A673 (cell line): ENCODE measurements at regions not wholly inside any gene's neighbourhood (a gene's known extent, or its start where the extent isn't known, plus 50 kb on each side); places are given as distances from the start of the nearest gene placed in this dataset.

Experiments
- BruUV-seq: library from RNA; stranded (reverse); fragments of 400-500 nt; replicated peaks from 2 replicates; lab custom pipeline; 2021; lab: Mats Ljungman, UMichigan
- CTCF ChIA-PET: fragments of 300-600 bp; sonication (Branson Sonifier 250); formaldehyde crosslinking; loops from one replicate; lab custom pipeline; 2022; ENCODE audit warnings: antibody characterized with exemption; lab: Charles Lee
- POLR2A ChIA-PET: fragments of 300-600 bp; sonication (Branson Sonifier 250); formaldehyde crosslinking; loops from one replicate; lab custom pipeline; 2022; ENCODE audit warnings: antibody characterized with exemption; ENCODE audit not compliant: low non-redundant PET; lab: Charles Lee
- DNase-seq: peaks from one replicate; pipeline ENCODE4 v3.0.0-alpha.2; 2015; ENCODE audit warnings: low spot score
- H3K27ac ChIP-seq: fragments of 200-600 bp; sonication (generic); 2 replicates; pipeline ENCODE4 v1.5.1; 2016; ENCODE audit warnings: mixed run types, low read depth, mild to moderate bottlenecking, mixed read lengths, antibody characterized with exemption, low read length; ENCODE audit not compliant: poor library complexity, severe bottlenecking
- H3K27me3 ChIP-seq: fragments of 200-600 bp; sonication (generic); replicated peaks from 2 replicates; pipeline ENCODE4 v1.6.1; 2017; ENCODE audit warnings: mixed run types, low read depth, mild to moderate bottlenecking, mixed read lengths, antibody characterized with exemption, low read length; ENCODE audit not compliant: insufficient read depth, poor library complexity
- H3K36me3 ChIP-seq: fragments of 200-600 bp; sonication (generic); 2 replicates; pipeline ENCODE4 v1.6.1; 2016; ENCODE audit warnings: mixed run types, mild to moderate bottlenecking, mixed read lengths, antibody characterized with exemption, low read length; ENCODE audit not compliant: insufficient read depth, poor library complexity, severe bottlenecking
- H3K4me1 ChIP-seq: fragments of 200-600 bp; sonication (generic); 2 replicates; pipeline ENCODE4 v1.6.1; 2017; ENCODE audit warnings: mixed run types, mild to moderate bottlenecking, mixed read lengths, antibody characterized with exemption, low read length; ENCODE audit not compliant: insufficient read depth, poor library complexity, severe bottlenecking
- H3K4me3 ChIP-seq: fragments of 200-600 bp; sonication (generic); 2 replicates; pipeline ENCODE4 v1.5.1; 2016; ENCODE audit warnings: low read depth, mixed run types, mild to moderate bottlenecking, mixed read lengths, low read length; ENCODE audit not compliant: poor library complexity, severe bottlenecking
- H3K9me3 ChIP-seq: fragments of 200-600 bp; sonication (generic); 2 replicates; pipeline ENCODE4 v1.6.1; 2016; ENCODE audit warnings: mixed run types, low read depth, mild to moderate bottlenecking, mixed read lengths, antibody characterized with exemption, low read length; ENCODE audit not compliant: poor library complexity, severe bottlenecking
- EZH2 ChIP-seq: fragments of 200-600 bp; sonication (generic); IDR thresholded peaks from 2 replicates; pipeline ENCODE4 v1.6.1; 2017; ENCODE audit warnings: borderline replicate concordance, low read depth, mild to moderate bottlenecking, mixed read lengths, antibody characterized with exemption, low read length; ENCODE audit not compliant: poor library complexity, severe bottlenecking
- intact Hi-C: fragments of 100-400 bp; cut with micrococcal nuclease; formaldehyde crosslinking; loops from one replicate; pipeline ENCODE4 v1.10.0; 2022; ENCODE audit not compliant: unreplicated experiment
- TF ChIP-seq, protein P1 (sequence below): fragments of 300-800, 200-600 bp; sonication (generic); conservative IDR thresholded peaks from 2 replicates; pipeline ENCODE4 v1.5.1; 2017; ENCODE audit warnings: low read depth, mild to moderate bottlenecking, antibody characterized with exemption, low read length, moderate library complexity, mixed read lengths

DNA sequence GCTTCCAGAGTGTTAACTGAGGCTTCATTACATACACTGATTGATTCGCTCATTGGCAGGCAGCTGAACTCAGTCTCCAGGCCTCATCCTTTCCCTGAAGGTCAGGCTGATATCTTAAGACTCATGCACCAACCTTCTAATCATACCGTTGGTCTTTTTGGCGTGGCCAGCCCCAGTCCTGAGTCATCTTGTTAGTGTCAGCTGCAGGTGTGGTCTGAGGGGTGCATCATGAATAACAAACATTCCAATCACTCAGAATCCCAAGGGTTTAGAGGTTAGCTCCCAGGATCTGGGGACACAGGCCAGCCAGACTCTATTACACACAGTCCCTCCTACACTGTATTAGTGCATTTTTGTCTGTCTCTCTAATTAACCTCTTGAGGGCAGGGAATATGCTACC is 271.5 kb downstream of the HRH4 start:
- no peak for DNase-seq
- no TSS peak for BruUV-seq
- H3K4me3 ChIP-seq, result no peak overlapping the region
- H3K27me3 ChIP-seq, result peaks cover 62% of the 10 kb centered on the region
- no peak overlapping the region for H3K27ac ChIP-seq
- TF ChIP-seq, protein P1, sequence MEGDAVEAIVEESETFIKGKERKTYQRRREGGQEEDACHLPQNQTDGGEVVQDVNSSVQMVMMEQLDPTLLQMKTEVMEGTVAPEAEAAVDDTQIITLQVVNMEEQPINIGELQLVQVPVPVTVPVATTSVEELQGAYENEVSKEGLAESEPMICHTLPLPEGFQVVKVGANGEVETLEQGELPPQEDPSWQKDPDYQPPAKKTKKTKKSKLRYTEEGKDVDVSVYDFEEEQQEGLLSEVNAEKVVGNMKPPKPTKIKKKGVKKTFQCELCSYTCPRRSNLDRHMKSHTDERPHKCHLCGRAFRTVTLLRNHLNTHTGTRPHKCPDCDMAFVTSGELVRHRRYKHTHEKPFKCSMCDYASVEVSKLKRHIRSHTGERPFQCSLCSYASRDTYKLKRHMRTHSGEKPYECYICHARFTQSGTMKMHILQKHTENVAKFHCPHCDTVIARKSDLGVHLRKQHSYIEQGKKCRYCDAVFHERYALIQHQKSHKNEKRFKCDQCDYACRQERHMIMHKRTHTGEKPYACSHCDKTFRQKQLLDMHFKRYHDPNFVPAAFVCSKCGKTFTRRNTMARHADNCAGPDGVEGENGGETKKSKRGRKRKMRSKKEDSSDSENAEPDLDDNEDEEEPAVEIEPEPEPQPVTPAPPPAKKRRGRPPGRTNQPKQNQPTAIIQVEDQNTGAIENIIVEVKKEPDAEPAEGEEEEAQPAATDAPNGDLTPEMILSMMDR, result no peak
- TF ChIP-seq EZH2, result no peak
- POLR2A ChIA-PET, result no interaction called here
- H3K9me3 ChIP-seq, result no peaks in the 10 kb centered on the region
- no peaks in the 10 kb centered on the region for H3K4me1 ChIP-seq
- CTCF ChIA-PET, result no interaction called here
- intact Hi-C loops, result no loop called here
- H3K36me3 ChIP-seq, result no peaks in the 10 kb centered on the region

DNA sequence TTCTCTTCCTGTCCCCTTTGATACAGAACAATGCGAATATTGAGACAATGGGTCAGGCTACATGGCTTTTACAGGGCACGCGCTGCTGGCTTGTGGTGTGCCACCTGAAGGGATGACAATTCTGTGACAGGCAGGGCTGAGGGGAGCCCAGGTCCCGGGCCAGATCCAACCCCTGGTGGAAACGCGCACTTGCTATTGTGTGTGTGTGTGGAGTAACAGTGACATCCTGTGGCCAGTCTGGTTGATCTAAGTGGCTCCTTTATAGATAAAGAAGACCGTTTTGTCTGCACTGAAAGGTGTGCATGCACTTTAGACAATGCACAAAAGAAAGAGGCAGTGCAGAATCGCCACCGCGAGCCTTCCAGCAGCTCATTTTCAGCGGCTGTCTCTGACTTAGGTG is 273.6 kb downstream of the HRH4 start:
- Histone ChIP-seq H3K4me1 (no peaks in the 10 kb centered on the region), H3K9me3 (no peaks in the 10 kb centered on the region), H3K27ac (no peak overlapping the region), H3K4me3 (no peak overlapping the region), H3K36me3 (no peaks in the 10 kb centered on the region), H3K27me3 (peaks cover 49% of the 10 kb centered on the region)
- BruUV-seq, result no TSS peak
- ChIA-PET POLR2A (no interaction called here), CTCF (no interaction called here)
- peak; percentile 25 for DNase-seq
- no peak for TF ChIP-seq EZH2
- TF ChIP-seq, protein P1, result peak; percentile 39; the same call in 1 of the 2 replicates
- intact Hi-C loops, result no loop called here

DNA sequence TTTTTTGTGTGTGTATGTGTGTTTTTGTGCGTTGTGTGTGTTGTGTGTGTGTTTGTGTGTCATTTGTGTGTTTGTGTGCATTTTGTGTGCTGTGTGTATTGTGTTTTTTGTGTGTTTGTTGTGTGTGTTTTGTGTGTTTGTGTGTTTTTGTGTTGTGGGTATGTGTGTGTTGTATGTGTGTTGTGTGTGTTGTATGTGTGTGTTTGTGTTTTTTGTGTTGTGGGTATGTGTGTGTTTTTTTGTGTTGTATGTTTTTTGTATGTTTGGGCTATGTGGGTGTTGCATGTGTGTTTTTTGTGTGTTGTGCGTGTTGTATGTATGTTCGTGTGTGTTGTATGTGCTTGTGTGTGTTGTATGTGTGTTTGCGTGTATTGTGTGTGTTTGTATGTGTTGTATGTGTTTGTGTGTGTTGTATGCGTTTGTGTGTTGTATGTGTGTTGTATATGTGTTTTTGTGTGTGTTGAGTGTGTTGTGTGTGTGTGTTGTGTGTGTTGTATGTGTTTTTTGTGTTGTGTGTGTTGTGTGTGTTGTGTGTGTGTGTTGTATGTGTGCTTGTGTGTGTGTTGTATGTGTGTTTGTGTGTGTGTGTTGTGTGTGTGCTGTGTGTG is 275.3 kb downstream of the HRH4 start:
- DNase-seq, result no peak
- BruUV-seq, result no TSS peak
- CTCF ChIA-PET, result no interaction called here
- no peaks in the 10 kb centered on the region for H3K4me1 ChIP-seq
- POLR2A ChIA-PET, result no interaction called here
- H3K9me3 ChIP-seq, result no peaks in the 10 kb centered on the region
- H3K27me3 ChIP-seq, result peaks cover 46% of the 10 kb centered on the region
- TF ChIP-seq EZH2, result no peak
- TF ChIP-seq, protein P1, result no peak
- intact Hi-C loops, result no loop called here
- H3K4me3 ChIP-seq, result no peak overlapping the region
- no peaks in the 10 kb centered on the region for H3K36me3 ChIP-seq
- no peak overlapping the region for H3K27ac ChIP-seq
